Thyroid gland (tissue), 4 donors: ENCODE measurements at regions not wholly inside any gene's neighbourhood (a gene's known extent, or its start where the extent isn't known, plus 50 kb on each side); places are given as distances from the start of the nearest gene placed in this dataset.

Experiments
- POLR2A ChIP-seq, 2 donors: fragments of 450-650 bp; IDR thresholded peaks; one replicate each; pipeline ENCODE4 v1.6.1; 2017; ENCODE audit warnings: antibody characterized with exemption in 2 of 2, mild to moderate bottlenecking in 2 of 2, moderate library complexity in 1 of 2
- TF ChIP-seq, protein P1 (sequence below), 6 experiments: fragments of 200-600 bp in 3 of 6; fragments of 450-650 bp in 3 of 6; sonication (generic) in 3 of 6; IDR thresholded peaks; one replicate each; pipeline ENCODE4 v1.5.1; 2016 to 2019; ENCODE audit warnings: antibody characterized with exemption in 6 of 6, mild to moderate bottlenecking in 2 of 6, inconsistent platforms in 1 of 6, moderate library complexity in 1 of 6

DNA sequence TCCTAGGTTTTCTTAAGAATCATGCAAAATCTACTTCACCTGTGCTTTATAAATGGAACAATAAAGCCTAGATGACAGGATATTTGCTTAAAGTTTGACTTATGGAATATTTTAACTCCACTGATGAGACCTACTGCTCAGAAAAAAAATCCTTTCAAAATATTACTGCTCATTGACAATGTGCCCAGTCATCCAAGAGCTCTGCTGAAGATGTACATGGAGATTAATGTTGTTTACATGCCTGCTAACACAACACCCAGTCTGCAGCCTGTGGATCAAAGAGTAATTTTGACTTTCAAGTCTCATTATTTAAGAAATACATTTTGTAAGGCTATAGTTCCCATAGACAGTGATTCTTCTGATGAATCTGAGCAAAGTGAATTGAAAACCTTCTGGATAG is 889.6 kb downstream of the CDH18 start:
- TF ChIP-seq, protein P1, sequence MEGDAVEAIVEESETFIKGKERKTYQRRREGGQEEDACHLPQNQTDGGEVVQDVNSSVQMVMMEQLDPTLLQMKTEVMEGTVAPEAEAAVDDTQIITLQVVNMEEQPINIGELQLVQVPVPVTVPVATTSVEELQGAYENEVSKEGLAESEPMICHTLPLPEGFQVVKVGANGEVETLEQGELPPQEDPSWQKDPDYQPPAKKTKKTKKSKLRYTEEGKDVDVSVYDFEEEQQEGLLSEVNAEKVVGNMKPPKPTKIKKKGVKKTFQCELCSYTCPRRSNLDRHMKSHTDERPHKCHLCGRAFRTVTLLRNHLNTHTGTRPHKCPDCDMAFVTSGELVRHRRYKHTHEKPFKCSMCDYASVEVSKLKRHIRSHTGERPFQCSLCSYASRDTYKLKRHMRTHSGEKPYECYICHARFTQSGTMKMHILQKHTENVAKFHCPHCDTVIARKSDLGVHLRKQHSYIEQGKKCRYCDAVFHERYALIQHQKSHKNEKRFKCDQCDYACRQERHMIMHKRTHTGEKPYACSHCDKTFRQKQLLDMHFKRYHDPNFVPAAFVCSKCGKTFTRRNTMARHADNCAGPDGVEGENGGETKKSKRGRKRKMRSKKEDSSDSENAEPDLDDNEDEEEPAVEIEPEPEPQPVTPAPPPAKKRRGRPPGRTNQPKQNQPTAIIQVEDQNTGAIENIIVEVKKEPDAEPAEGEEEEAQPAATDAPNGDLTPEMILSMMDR (IDR thresholded peaks at IDR 0.05), result no peak
- TF ChIP-seq POLR2A (IDR thresholded peaks at IDR 0.05), result no peak
